ENCODE measurements at regions not wholly inside any gene's neighbourhood (a gene's known extent, or its start where the extent isn't known, plus 50 kb on each side); places are given as distances from the start of the nearest gene placed in this dataset.

GRCh38 chr2:88250404-88250803 lies 80.3 kb downstream of the THNSL2 start:
- Mint-ChIP-seq H3K27me3 (ENCODE audit: low read depth) (peaks cover 3% of the 10 kb centered on the region; the same call in 1 of the 2 replicates), H3K27ac (no peak overlapping the region), H3K36me3 (no peaks in the 10 kb centered on the region; the same call in 1 of the 2 replicates), H3K4me1 (no peaks in the 10 kb centered on the region), H3K4me3 (no peak overlapping the region), H3K9me3 (peaks cover 11% of the 10 kb centered on the region)
- ChIA-PET CTCF (no interaction called here), POLR2A (no interaction called here)
- ATAC-seq, result no peak
- no peak for TF ChIP-seq JAZF1 (CRISPR knock-in tag; IDR thresholded peaks at IDR 0.05)
- no peak for DNase-seq (ENCODE audit: low spot score)

- ATAC-seq, result no peak
- Mint-ChIP-seq H3K36me3 (peaks cover 15% of the 10 kb centered on the region), H3K27me3 (ENCODE audit: low read depth) (peaks cover 3% of the 10 kb centered on the region; the same call in 1 of the 2 replicates), H3K4me3 (no peak overlapping the region), H3K27ac (no peak overlapping the region), H3K4me1 (no peaks in the 10 kb centered on the region), H3K9me3 (peaks cover 27% of the 10 kb centered on the region)
- no peak for TF ChIP-seq NR3C1 (CRISPR knock-in tag; conservative IDR thresholded peaks at IDR 0.05; ENCODE audit: low read depth)
- TF ChIP-seq TP53 (CRISPR knock-in tag; IDR thresholded peaks at IDR 0.05), result no peak
- TF ChIP-seq FOXP1 (CRISPR knock-in tag; IDR thresholded peaks at IDR 0.05; ENCODE audit: borderline replicate concordance), result no peak
- TF ChIP-seq SMAD3 (CRISPR knock-in tag; IDR thresholded peaks at IDR 0.05; ENCODE audit: borderline replicate concordance), result no peak
- no peak for TF ChIP-seq FOXP4 (CRISPR knock-in tag; IDR thresholded peaks at IDR 0.05)
- no peak for TF ChIP-seq STAT6 (CRISPR knock-in tag; conservative IDR thresholded peaks at IDR 0.05; ENCODE audit: low read depth)
- no peak for TF ChIP-seq CREM (CRISPR knock-in tag; IDR thresholded peaks at IDR 0.05)
- no peak for TF ChIP-seq AFF4 (CRISPR knock-in tag; IDR thresholded peaks at IDR 0.05; ENCODE audit: borderline replicate concordance)
- no peak for TF ChIP-seq ATF3 (CRISPR knock-in tag; conservative IDR thresholded peaks at IDR 0.05)
- no peak for TF ChIP-seq ZMAT4 (CRISPR knock-in tag; IDR thresholded peaks at IDR 0.05)
- no peak for TF ChIP-seq NR1H2 (CRISPR knock-in tag; IDR thresholded peaks at IDR 0.05)
- no peak for TF ChIP-seq TEAD4 (CRISPR knock-in tag; IDR thresholded peaks at IDR 0.05)
- TF ChIP-seq CREB1 (CRISPR knock-in tag; IDR thresholded peaks at IDR 0.05), result no peak
- TF ChIP-seq ELF4 (CRISPR knock-in tag; IDR thresholded peaks at IDR 0.05; ENCODE audit: low read depth), result no peak
- TF ChIP-seq SP1 (CRISPR knock-in tag; conservative IDR thresholded peaks at IDR 0.05), result no peak
- TF ChIP-seq ZNF416 (CRISPR knock-in tag; IDR thresholded peaks at IDR 0.05), result no peak
- no peak for DNase-seq (ENCODE audit: low spot score)
- POLR2A ChIA-PET, result no interaction called here
- CTCF ChIA-PET, result interaction anchor here (0.6 kb wide), 1 partner anchor 250 kb away, joined by 6 read pairs; no protein-coding TSS in a partner anchor
These were observed 78.2 kb downstream of the THNSL2 start for GRCh38 chr2:88248280-88248828.
